Endothelial cell of umbilical vein (primary cell): ENCODE measurements at regions not wholly inside any gene's neighbourhood (a gene's known extent, or its start where the extent isn't known, plus 50 kb on each side); places are given as distances from the start of the nearest gene placed in this dataset.

Experiments
- CTCF ChIP-seq, 2 donors: IDR thresholded peaks; 1 replicate in 1 of 2; 2 replicates in 1 of 2; pipeline ENCODE4 v1.5.1; 2011; ENCODE audit warnings: low read length in 2 of 2, mild to moderate bottlenecking in 2 of 2, moderate library complexity in 2 of 2, control low read depth in 1 of 2, inconsistent platforms in 1 of 2, low read depth in 1 of 2; ENCODE audit not compliant: insufficient read depth in 1 of 2; ENCODE audit errors: extremely low read depth in 1 of 2
- EZH2 ChIP-seq: IDR thresholded peaks from 2 replicates; pipeline ENCODE4 v1.6.1; 2012; ENCODE audit warnings: borderline replicate concordance, low read depth, mild to moderate bottlenecking, moderate library complexity, low read length, inconsistent platforms; ENCODE audit not compliant: severe bottlenecking
- FOS ChIP-seq: IDR thresholded peaks from 2 replicates; pipeline ENCODE4 v1.6.1; 2011; ENCODE audit warnings: mild to moderate bottlenecking, low read length, moderate library complexity, borderline replicate concordance; ENCODE audit not compliant: insufficient read depth
- MAX ChIP-seq: IDR thresholded peaks from 2 replicates; pipeline ENCODE4 v1.6.1; 2011; ENCODE audit not compliant: insufficient read depth, insufficient read length
- MYC ChIP-seq: IDR thresholded peaks from one replicate; pipeline ENCODE4 v1.6.1; 2011; ENCODE audit warnings: mild to moderate bottlenecking, low read depth, low read length
- POLR2A ChIP-seq: IDR thresholded peaks from 2 replicates; pipeline ENCODE4 v1.6.1; 2012; ENCODE audit warnings: low read depth, mild to moderate bottlenecking, control low read depth, low read length
- POLR2AphosphoS5 ChIP-seq: IDR thresholded peaks from 2 replicates; pipeline ENCODE4 v1.6.1; 2012; ENCODE audit warnings: low read depth, mild to moderate bottlenecking, control low read depth, low read length, moderate library complexity; ENCODE audit not compliant: insufficient read depth

- TF ChIP-seq MYC: no peak
- no peak for TF ChIP-seq EZH2
- TF ChIP-seq POLR2AphosphoS5: no peak
- TF ChIP-seq CTCF (IDR thresholded peaks at IDR 0.05; ENCODE audit: extremely low read depth in 1 of 2, insufficient read depth in 1 of 2, low read depth in 1 of 2, low read length in 2 of 2): no peak
- no peak for TF ChIP-seq POLR2A
- TF ChIP-seq MAX: no peak
- TF ChIP-seq FOS: no peak
Measured at GRCh38 chr2:134190807-134191203, 63.1 kb upstream of the MGAT5 start.
